ENCODE measurements at regions not wholly inside any gene's neighbourhood (a gene's known extent, or its start where the extent isn't known, plus 50 kb on each side); places are given as distances from the start of the nearest gene placed in this dataset.

GRCh38 chr7:67882843-67883242 is 886.2 kb downstream of the TYW1 start:
- no peaks in the 10 kb centered on the region for H3K4me1 ChIP-seq
- H3K4me2 ChIP-seq (ENCODE audit: low read length): no peak overlapping the region
- H3K27me3 ChIP-seq (ENCODE audit: control insufficient read depth, insufficient read depth, low read length): no peaks in the 10 kb centered on the region
- H3K9ac ChIP-seq: no peak overlapping the region
- H3K36me3 ChIP-seq (ENCODE audit: control insufficient read depth, insufficient read depth, low read length): no peaks in the 10 kb centered on the region
- no peak overlapping the region for H3K4me3 ChIP-seq (ENCODE audit: low read depth, low read length)
- H3K79me2 ChIP-seq: no peaks in the 10 kb centered on the region
- no peaks in the 10 kb centered on the region for H3K9me3 ChIP-seq (ENCODE audit: control insufficient read depth, low read length)
- H3K27ac ChIP-seq: no peak overlapping the region
- TF ChIP-seq CTCF (IDR thresholded peaks at IDR 0.05): no peak
- no peak overlapping the region for H2AFZ ChIP-seq

GRCh38 chr7:67890316-67890715 is 893.7 kb downstream of the TYW1 start:
- no peak for TF ChIP-seq CTCF (IDR thresholded peaks at IDR 0.05)
- no peak overlapping the region for H2AFZ ChIP-seq
- no peak overlapping the region for H3K4me2 ChIP-seq (ENCODE audit: low read length)
- H3K4me1 ChIP-seq: no peaks in the 10 kb centered on the region
- no peak overlapping the region for H3K9ac ChIP-seq
- H3K9me3 ChIP-seq (ENCODE audit: control insufficient read depth, low read length): no peaks in the 10 kb centered on the region
- no peak overlapping the region for H3K27ac ChIP-seq
- H3K36me3 ChIP-seq (ENCODE audit: control insufficient read depth, insufficient read depth, low read length): no peaks in the 10 kb centered on the region
- H3K4me3 ChIP-seq (ENCODE audit: low read depth, low read length): no peak overlapping the region
- H3K79me2 ChIP-seq: no peaks in the 10 kb centered on the region
- no peaks in the 10 kb centered on the region for H3K27me3 ChIP-seq (ENCODE audit: control insufficient read depth, insufficient read depth, low read length)

GRCh38 chr7:67894746-67895145 is 898.1 kb downstream of the TYW1 start:
- H3K27ac ChIP-seq: no peak overlapping the region
- no peak overlapping the region for H3K9ac ChIP-seq
- H3K4me1 ChIP-seq: no peaks in the 10 kb centered on the region
- no peaks in the 10 kb centered on the region for H3K36me3 ChIP-seq (ENCODE audit: control insufficient read depth, insufficient read depth, low read length)
- no peak for TF ChIP-seq CTCF (IDR thresholded peaks at IDR 0.05)
- H3K4me3 ChIP-seq (ENCODE audit: low read depth, low read length): no peak overlapping the region
- no peak overlapping the region for H2AFZ ChIP-seq
- no peak overlapping the region for H3K4me2 ChIP-seq (ENCODE audit: low read length)
- no peaks in the 10 kb centered on the region for H3K27me3 ChIP-seq (ENCODE audit: control insufficient read depth, insufficient read depth, low read length)
- H3K9me3 ChIP-seq (ENCODE audit: control insufficient read depth, low read length): no peaks in the 10 kb centered on the region
- H3K79me2 ChIP-seq: no peaks in the 10 kb centered on the region

GRCh38 chr7:67896721-67897120 is 900.1 kb downstream of the TYW1 start:
- Histone ChIP-seq H3K36me3 (ENCODE audit: control insufficient read depth, insufficient read depth, low read length) (no peaks in the 10 kb centered on the region), H3K27ac (no peak overlapping the region), H3K9ac (no peak overlapping the region), H2AFZ (no peak overlapping the region), H3K79me2 (no peaks in the 10 kb centered on the region), H3K9me3 (ENCODE audit: control insufficient read depth, low read length) (no peaks in the 10 kb centered on the region), H3K27me3 (ENCODE audit: control insufficient read depth, insufficient read depth, low read length) (no peaks in the 10 kb centered on the region), H3K4me3 (ENCODE audit: low read depth, low read length) (no peak overlapping the region), H3K4me2 (ENCODE audit: low read length) (no peak overlapping the region), H3K4me1 (no peaks in the 10 kb centered on the region)
- TF ChIP-seq CTCF (IDR thresholded peaks at IDR 0.05): no peak

GRCh38 chr7:67900456-67900855 is 903.8 kb downstream of the TYW1 start:
- Histone ChIP-seq H3K9me3 (ENCODE audit: control insufficient read depth, low read length) (no peaks in the 10 kb centered on the region), H3K4me2 (ENCODE audit: low read length) (no peak overlapping the region), H3K4me3 (ENCODE audit: low read depth, low read length) (no peak overlapping the region), H3K27me3 (ENCODE audit: control insufficient read depth, insufficient read depth, low read length) (no peaks in the 10 kb centered on the region), H3K4me1 (no peaks in the 10 kb centered on the region), H3K79me2 (no peaks in the 10 kb centered on the region), H3K36me3 (ENCODE audit: control insufficient read depth, insufficient read depth, low read length) (no peaks in the 10 kb centered on the region), H3K27ac (no peak overlapping the region), H3K9ac (no peak overlapping the region), H2AFZ (no peak overlapping the region)
- TF ChIP-seq CTCF (IDR thresholded peaks at IDR 0.05): no peak
